Neural cell (in vitro differentiated cells): ENCODE measurements at regions not wholly inside any gene's neighbourhood (a gene's known extent, or its start where the extent isn't known, plus 50 kb on each side); places are given as distances from the start of the nearest gene placed in this dataset.

Experiments
- H2AFZ ChIP-seq: fragments of 200-600, 300-800 bp; sonication (generic), shearing (Covaris generic); 2 replicates; pipeline ENCODE4 v1.6.0; 2014; ENCODE audit warnings: low read depth, mild to moderate bottlenecking, antibody characterized with exemption, low read length, moderate library complexity
- H3F3A ChIP-seq: fragments of 200-600 bp; shearing (Covaris generic); 2 replicates; pipeline ENCODE4 v1.6.1; 2016; ENCODE audit warnings: mild to moderate bottlenecking, moderate library complexity, mixed read lengths, antibody characterized with exemption, low read length; ENCODE audit not compliant: insufficient read depth, poor library complexity, severe bottlenecking
- H3K27ac ChIP-seq: fragments of 200-600, 300-800 bp; sonication (generic), shearing (Covaris generic); 2 replicates; pipeline ENCODE4 v1.5.1; 2014; ENCODE audit warnings: mild to moderate bottlenecking, low read length, moderate library complexity
- H3K27me3 ChIP-seq: fragments of 300-800, 200-600 bp; sonication (generic), shearing (Covaris generic); 2 replicates; pipeline ENCODE4 v1.6.0; 2014; ENCODE audit warnings: mild to moderate bottlenecking, low read depth, low read length, moderate library complexity; ENCODE audit not compliant: insufficient read depth
- H3K36me3 ChIP-seq: fragments of 300-800, 200-600 bp; sonication (generic), shearing (Covaris generic); 2 replicates; pipeline ENCODE4 v1.5.1; 2014; ENCODE audit warnings: mild to moderate bottlenecking, antibody characterized with exemption, low read length, moderate library complexity; ENCODE audit not compliant: insufficient read depth
- H3K4me2 ChIP-seq: fragments of 300-800, 200-600 bp; sonication (generic), shearing (Covaris generic); 2 replicates; pipeline ENCODE4 v1.6.0; 2014; ENCODE audit warnings: mild to moderate bottlenecking, low read length
- H3K4me3 ChIP-seq: fragments of 300-800, 200-600 bp; sonication (generic), shearing (Covaris generic); 2 replicates; pipeline ENCODE4 v1.5.1; 2014; ENCODE audit warnings: mild to moderate bottlenecking, low read length, moderate library complexity
- H3K79me2 ChIP-seq: fragments of 200-600 bp; shearing (Covaris generic); replicated peaks from 2 replicates; pipeline ENCODE4 v1.6.0; 2014; ENCODE audit warnings: mild to moderate bottlenecking, low read length, moderate library complexity; ENCODE audit not compliant: insufficient read depth
- H3K9ac ChIP-seq: fragments of 300-800, 200-600 bp; sonication (generic), shearing (Covaris generic); 2 replicates; pipeline ENCODE4 v1.6.1; 2016; ENCODE audit warnings: mild to moderate bottlenecking, low read length, mixed read lengths
- H3K9me2 ChIP-seq: fragments of 200-600 bp; shearing (Covaris generic); 2 replicates; pipeline ENCODE4 v1.6.1; 2016; ENCODE audit warnings: mild to moderate bottlenecking, low read length, mixed read lengths; ENCODE audit not compliant: insufficient read depth
- H3K9me3 ChIP-seq: fragments of 200-600, 300-800 bp; sonication (generic), shearing (Covaris generic); 2 replicates; pipeline ENCODE4 v1.6.1; 2016; ENCODE audit warnings: mild to moderate bottlenecking, mixed run types, low read length, moderate library complexity, mixed read lengths
- H4K20me1 ChIP-seq: fragments of 200-600 bp; shearing (Covaris generic); 2 replicates; pipeline ENCODE4 v1.6.1; 2016; ENCODE audit warnings: mild to moderate bottlenecking, mixed run types; ENCODE audit not compliant: insufficient read depth
- EP300 ChIP-seq: fragments of 450-650 bp; conservative IDR thresholded peaks from 2 replicates; pipeline ENCODE4 v1.6.1; 2014; ENCODE audit warnings: antibody characterized with exemption, mild to moderate bottlenecking, moderate library complexity; ENCODE audit not compliant: poor library complexity, severe bottlenecking
- EZH2 ChIP-seq: fragments of 200-600, 300-800 bp; shearing (Covaris generic), sonication (generic); IDR thresholded peaks from 2 replicates; pipeline ENCODE4 v1.6.1; 2014; ENCODE audit warnings: antibody characterized with exemption, low read length, borderline replicate concordance, mild to moderate bottlenecking; ENCODE audit not compliant: insufficient read depth, poor library complexity, severe bottlenecking
- MXI1 ChIP-seq: fragments of 450-650 bp; conservative IDR thresholded peaks from 2 replicates; pipeline ENCODE4 v1.6.1; 2014; ENCODE audit warnings: antibody characterized with exemption, mild to moderate bottlenecking; ENCODE audit not compliant: poor library complexity, severe bottlenecking
- POLR2AphosphoS5 ChIP-seq: IDR thresholded peaks from 2 replicates; pipeline ENCODE4 v1.6.1; 2012
- RAD21 ChIP-seq: fragments of 450-650 bp; conservative IDR thresholded peaks from 2 replicates; pipeline ENCODE4 v1.6.1; 2014; ENCODE audit warnings: antibody characterized with exemption, mild to moderate bottlenecking, moderate library complexity
- SMC3 ChIP-seq: fragments of 450-650 bp; conservative IDR thresholded peaks from 2 replicates; pipeline ENCODE4 v1.6.1; 2014; ENCODE audit warnings: antibody characterized with exemption, mild to moderate bottlenecking, moderate library complexity; ENCODE audit not compliant: poor library complexity
- TAF1 ChIP-seq: IDR thresholded peaks from 2 replicates; pipeline ENCODE4 v1.6.1; 2012; ENCODE audit warnings: low read depth
- TF ChIP-seq, protein P1 (sequence below): IDR thresholded peaks from 2 replicates; pipeline ENCODE4 v1.6.1; 2012; ENCODE audit warnings: borderline replicate concordance
- TF ChIP-seq, protein P2 (sequence below): fragments of 450-650 bp; IDR thresholded peaks from 2 replicates; pipeline ENCODE4 v1.5.1; 2014; ENCODE audit warnings: antibody characterized with exemption, mild to moderate bottlenecking, moderate library complexity; ENCODE audit not compliant: poor library complexity, severe bottlenecking

DNA sequence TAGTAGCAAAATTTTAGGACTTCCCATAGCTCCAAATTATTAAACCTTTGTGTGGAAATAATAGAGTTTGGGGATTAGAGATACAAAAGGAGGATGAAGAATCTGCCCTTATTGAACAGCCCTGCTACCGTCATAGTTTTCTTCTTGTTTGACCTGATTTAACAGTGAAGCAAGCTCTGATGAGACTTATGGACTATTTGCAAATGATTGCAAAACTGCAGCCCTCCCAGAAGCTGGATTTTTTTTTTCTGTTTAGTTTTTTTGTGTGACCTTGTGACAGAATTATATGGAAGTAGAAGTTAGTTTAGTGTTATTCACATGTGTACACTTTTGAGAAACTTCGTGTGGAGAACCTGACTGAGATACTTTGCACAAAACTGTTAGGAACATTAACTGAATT lies 267.8 kb downstream of the KCNRG start:
- no peaks in the 10 kb centered on the region for H3K27me3 ChIP-seq
- H3K9ac ChIP-seq = no peak overlapping the region
- H3K9me3 ChIP-seq = no peaks in the 10 kb centered on the region
- no peak overlapping the region for H3K4me2 ChIP-seq
- H3K36me3 ChIP-seq = no peaks in the 10 kb centered on the region
- H3K9me2 ChIP-seq = no peaks in the 10 kb centered on the region
- no peaks in the 10 kb centered on the region for H3F3A ChIP-seq
- H4K20me1 ChIP-seq = no peaks in the 10 kb centered on the region
- H2AFZ ChIP-seq = no peak overlapping the region
- H3K79me2 ChIP-seq = no peaks in the 10 kb centered on the region
- H3K27ac ChIP-seq = no peak overlapping the region
- TF ChIP-seq, protein P1, sequence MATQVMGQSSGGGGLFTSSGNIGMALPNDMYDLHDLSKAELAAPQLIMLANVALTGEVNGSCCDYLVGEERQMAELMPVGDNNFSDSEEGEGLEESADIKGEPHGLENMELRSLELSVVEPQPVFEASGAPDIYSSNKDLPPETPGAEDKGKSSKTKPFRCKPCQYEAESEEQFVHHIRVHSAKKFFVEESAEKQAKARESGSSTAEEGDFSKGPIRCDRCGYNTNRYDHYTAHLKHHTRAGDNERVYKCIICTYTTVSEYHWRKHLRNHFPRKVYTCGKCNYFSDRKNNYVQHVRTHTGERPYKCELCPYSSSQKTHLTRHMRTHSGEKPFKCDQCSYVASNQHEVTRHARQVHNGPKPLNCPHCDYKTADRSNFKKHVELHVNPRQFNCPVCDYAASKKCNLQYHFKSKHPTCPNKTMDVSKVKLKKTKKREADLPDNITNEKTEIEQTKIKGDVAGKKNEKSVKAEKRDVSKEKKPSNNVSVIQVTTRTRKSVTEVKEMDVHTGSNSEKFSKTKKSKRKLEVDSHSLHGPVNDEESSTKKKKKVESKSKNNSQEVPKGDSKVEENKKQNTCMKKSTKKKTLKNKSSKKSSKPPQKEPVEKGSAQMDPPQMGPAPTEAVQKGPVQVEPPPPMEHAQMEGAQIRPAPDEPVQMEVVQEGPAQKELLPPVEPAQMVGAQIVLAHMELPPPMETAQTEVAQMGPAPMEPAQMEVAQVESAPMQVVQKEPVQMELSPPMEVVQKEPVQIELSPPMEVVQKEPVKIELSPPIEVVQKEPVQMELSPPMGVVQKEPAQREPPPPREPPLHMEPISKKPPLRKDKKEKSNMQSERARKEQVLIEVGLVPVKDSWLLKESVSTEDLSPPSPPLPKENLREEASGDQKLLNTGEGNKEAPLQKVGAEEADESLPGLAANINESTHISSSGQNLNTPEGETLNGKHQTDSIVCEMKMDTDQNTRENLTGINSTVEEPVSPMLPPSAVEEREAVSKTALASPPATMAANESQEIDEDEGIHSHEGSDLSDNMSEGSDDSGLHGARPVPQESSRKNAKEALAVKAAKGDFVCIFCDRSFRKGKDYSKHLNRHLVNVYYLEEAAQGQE = no peak
- TF ChIP-seq POLR2AphosphoS5 (no peak), EZH2 (no peak), SMC3 (no peak), EP300 (no peak), TAF1 (no peak), MXI1 (no peak), RAD21 (no peak)
- TF ChIP-seq, protein P2, sequence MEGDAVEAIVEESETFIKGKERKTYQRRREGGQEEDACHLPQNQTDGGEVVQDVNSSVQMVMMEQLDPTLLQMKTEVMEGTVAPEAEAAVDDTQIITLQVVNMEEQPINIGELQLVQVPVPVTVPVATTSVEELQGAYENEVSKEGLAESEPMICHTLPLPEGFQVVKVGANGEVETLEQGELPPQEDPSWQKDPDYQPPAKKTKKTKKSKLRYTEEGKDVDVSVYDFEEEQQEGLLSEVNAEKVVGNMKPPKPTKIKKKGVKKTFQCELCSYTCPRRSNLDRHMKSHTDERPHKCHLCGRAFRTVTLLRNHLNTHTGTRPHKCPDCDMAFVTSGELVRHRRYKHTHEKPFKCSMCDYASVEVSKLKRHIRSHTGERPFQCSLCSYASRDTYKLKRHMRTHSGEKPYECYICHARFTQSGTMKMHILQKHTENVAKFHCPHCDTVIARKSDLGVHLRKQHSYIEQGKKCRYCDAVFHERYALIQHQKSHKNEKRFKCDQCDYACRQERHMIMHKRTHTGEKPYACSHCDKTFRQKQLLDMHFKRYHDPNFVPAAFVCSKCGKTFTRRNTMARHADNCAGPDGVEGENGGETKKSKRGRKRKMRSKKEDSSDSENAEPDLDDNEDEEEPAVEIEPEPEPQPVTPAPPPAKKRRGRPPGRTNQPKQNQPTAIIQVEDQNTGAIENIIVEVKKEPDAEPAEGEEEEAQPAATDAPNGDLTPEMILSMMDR = no peak
- H3K4me3 ChIP-seq = no peak overlapping the region

DNA sequence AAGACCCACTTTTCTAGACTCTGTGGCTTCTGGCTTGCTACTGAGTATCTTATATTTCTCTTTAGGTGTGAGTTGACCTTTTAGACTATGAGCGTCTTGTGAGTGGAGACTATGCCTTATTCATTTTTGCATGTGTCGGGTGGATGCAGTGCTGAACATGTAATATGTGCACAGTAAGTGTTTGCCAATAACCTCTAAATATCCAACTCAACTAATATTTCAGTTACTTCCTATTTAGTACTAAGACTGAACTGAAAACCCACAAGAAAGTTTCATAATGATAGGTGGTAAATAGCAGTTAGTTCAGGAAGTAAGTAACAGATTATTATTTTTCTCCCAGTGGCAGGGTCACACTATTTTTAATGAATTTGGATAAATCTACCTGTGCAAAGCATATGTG lies 269.3 kb downstream of the KCNRG start:
- no peak overlapping the region for H3K27ac ChIP-seq
- H3K9me3 ChIP-seq = no peaks in the 10 kb centered on the region
- TF ChIP-seq, protein P2 = no peak
- TF ChIP-seq RAD21 = no peak
- no peak for TF ChIP-seq POLR2AphosphoS5
- no peak for TF ChIP-seq EP300
- no peak for TF ChIP-seq MXI1
- no peaks in the 10 kb centered on the region for H3K79me2 ChIP-seq
- no peaks in the 10 kb centered on the region for H3F3A ChIP-seq
- H3K36me3 ChIP-seq = no peaks in the 10 kb centered on the region
- no peak overlapping the region for H3K4me3 ChIP-seq
- no peak overlapping the region for H2AFZ ChIP-seq
- no peaks in the 10 kb centered on the region for H4K20me1 ChIP-seq
- no peaks in the 10 kb centered on the region for H3K9me2 ChIP-seq
- H3K27me3 ChIP-seq = no peaks in the 10 kb centered on the region
- H3K9ac ChIP-seq = no peak overlapping the region
- no peak overlapping the region for H3K4me2 ChIP-seq
